ENCODE measurements at regions not wholly inside any gene's neighbourhood (a gene's known extent, or its start where the extent isn't known, plus 50 kb on each side); places are given as distances from the start of the nearest gene placed in this dataset.
"Not testable (repeated sequence)": the region's sequence is repeated elsewhere in the genome, so short reads cannot be mapped to it uniquely, and the experiment has no call there.

GRCh38 chr15:62902821-62903220 is 139.7 kb upstream of the TPM1 start:
- DNase-seq, result no peak
- no peak for TF ChIP-seq CTCF (IDR thresholded peaks at IDR 0.05; ENCODE audit: low read depth, low read length)
- Histone ChIP-seq H3K9me3 (ENCODE audit: severe bottlenecking) (no peaks in the 10 kb centered on the region), H3K36me3 (no peaks in the 10 kb centered on the region), H3K27me3 (ENCODE audit: insufficient read depth, low read depth, severe bottlenecking) (no peaks in the 10 kb centered on the region), H3K4me3 (ENCODE audit: low read depth, low read length) (no peak overlapping the region), H3K27ac (no peak overlapping the region)

- H3K27me3 ChIP-seq (ENCODE audit: insufficient read depth, low read depth, severe bottlenecking), result no peaks in the 10 kb centered on the region
- no peaks in the 10 kb centered on the region for H3K36me3 ChIP-seq
- DNase-seq, result no peak
- no peak for TF ChIP-seq CTCF (IDR thresholded peaks at IDR 0.05; ENCODE audit: low read depth, low read length)
- H3K4me3 ChIP-seq (ENCODE audit: low read depth, low read length), result no peak overlapping the region
- no peaks in the 10 kb centered on the region for H3K9me3 ChIP-seq (ENCODE audit: severe bottlenecking)
- no peak overlapping the region for H3K27ac ChIP-seq
Measured at GRCh38 chr15:62903437-62903836, 139.1 kb upstream of the TPM1 start.

- no peak for TF ChIP-seq CTCF (IDR thresholded peaks at IDR 0.05; ENCODE audit: low read depth, low read length)
- DNase-seq, result no peak
- H3K36me3 ChIP-seq, result no peaks in the 10 kb centered on the region
Measured at GRCh38 chr15:62904041-62904910, 138.3 kb upstream of the TPM1 start.

GRCh38 chr15:62906627-62907026 is 135.9 kb upstream of the TPM1 start:
- no peak overlapping the region for H3K4me3 ChIP-seq (ENCODE audit: low read depth, low read length)
- no peak overlapping the region for H3K27ac ChIP-seq
- H3K27me3 ChIP-seq (ENCODE audit: insufficient read depth, low read depth, severe bottlenecking), result no peaks in the 10 kb centered on the region
- no peaks in the 10 kb centered on the region for H3K9me3 ChIP-seq (ENCODE audit: severe bottlenecking)
- no peaks in the 10 kb centered on the region for H3K36me3 ChIP-seq
- DNase-seq, result no peak
- TF ChIP-seq CTCF (IDR thresholded peaks at IDR 0.05; ENCODE audit: low read depth, low read length), result no peak

More at GRCh38 chr15:62904041-62904910, 138.3 kb upstream of the TPM1 start:
- Histone ChIP-seq H3K27me3 (ENCODE audit: insufficient read depth, low read depth, severe bottlenecking) (no peaks in the 10 kb centered on the region), H3K4me3 (ENCODE audit: low read depth, low read length) (no peak overlapping the region), H3K9me3 (ENCODE audit: severe bottlenecking) (no peaks in the 10 kb centered on the region), H3K27ac (no peak overlapping the region)

- no peaks in the 10 kb centered on the region for H3K36me3 ChIP-seq
- no peak overlapping the region for H3K4me3 ChIP-seq (ENCODE audit: low read depth, low read length)
- no peaks in the 10 kb centered on the region for H3K27me3 ChIP-seq (ENCODE audit: insufficient read depth, low read depth, severe bottlenecking)
- no peak for TF ChIP-seq CTCF (IDR thresholded peaks at IDR 0.05; ENCODE audit: low read depth, low read length)
- no peak for DNase-seq
- no peak overlapping the region for H3K27ac ChIP-seq
- H3K9me3 ChIP-seq (ENCODE audit: severe bottlenecking), result no peaks in the 10 kb centered on the region
Measured at GRCh38 chr15:62907275-62907674, 135.3 kb upstream of the TPM1 start.

- not testable (repeated sequence) for H3K36me3 ChIP-seq; H3K27ac ChIP-seq; H3K27me3 ChIP-seq (ENCODE audit: insufficient read depth, low read depth, severe bottlenecking); H3K4me3 ChIP-seq (ENCODE audit: low read depth, low read length); DNase-seq; H3K9me3 ChIP-seq (ENCODE audit: severe bottlenecking)
Measured at GRCh38 chr15:62908341-62908740, 134.2 kb upstream of the TPM1 start.

All from WERI-Rb-1 (cell line).